GM21529 (cell line): ENCODE measurements at regions not wholly inside any gene's neighbourhood (a gene's known extent, or its start where the extent isn't known, plus 50 kb on each side); places are given as distances from the start of the nearest gene placed in this dataset.
"Not testable (repeated sequence)": the region's sequence is repeated elsewhere in the genome, so short reads cannot be mapped to it uniquely, and the experiment has no call there.

Source experiments
- ATAC-seq: cut with Tn5 transposase; IDR thresholded peaks from one replicate; pipeline ENCODE4 v1.9.1; 2021; ENCODE audit not compliant: unreplicated experiment

DNA sequence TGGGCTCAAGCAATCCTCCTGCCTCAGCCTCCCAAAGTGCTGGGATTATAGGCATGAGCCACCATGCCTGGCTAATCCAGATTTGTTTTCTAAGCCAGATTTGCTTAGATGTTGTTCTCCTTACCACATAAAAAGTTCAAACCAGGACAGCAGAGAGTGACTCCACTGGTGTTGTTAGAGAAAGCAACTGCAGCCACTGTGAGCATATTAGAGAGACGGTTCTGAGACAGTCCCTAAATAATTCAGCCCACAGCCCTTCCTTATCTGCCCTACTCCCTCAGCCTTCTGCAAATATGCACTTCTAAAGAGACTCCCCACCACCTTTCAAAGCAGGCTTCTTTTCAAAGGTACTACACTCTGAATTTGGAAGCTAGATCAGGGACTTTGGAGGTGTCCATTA, 96.1 kb downstream of the DRD1 start:
- no peak for ATAC-seq

DNA sequence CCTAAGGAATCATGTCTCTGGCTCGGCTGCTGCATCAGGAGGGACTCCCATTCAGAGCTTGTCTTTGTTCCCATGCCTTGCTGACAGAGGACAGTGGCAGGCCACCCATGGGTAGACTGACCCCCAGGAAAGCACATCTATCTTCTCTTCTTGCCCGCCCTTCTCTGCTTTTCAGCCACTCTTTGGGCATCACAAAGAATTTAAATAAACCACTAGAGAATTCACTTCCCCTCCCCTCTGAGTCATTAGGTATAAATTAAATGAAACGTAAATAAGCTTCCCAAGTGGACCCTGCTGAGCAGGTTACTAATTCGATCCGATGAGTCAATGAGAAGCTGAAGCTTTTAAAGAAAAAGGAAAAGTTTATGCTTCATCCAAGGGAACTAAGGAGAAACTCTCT, 97.0 kb downstream of the DRD1 start:
- no peak for ATAC-seq

DNA sequence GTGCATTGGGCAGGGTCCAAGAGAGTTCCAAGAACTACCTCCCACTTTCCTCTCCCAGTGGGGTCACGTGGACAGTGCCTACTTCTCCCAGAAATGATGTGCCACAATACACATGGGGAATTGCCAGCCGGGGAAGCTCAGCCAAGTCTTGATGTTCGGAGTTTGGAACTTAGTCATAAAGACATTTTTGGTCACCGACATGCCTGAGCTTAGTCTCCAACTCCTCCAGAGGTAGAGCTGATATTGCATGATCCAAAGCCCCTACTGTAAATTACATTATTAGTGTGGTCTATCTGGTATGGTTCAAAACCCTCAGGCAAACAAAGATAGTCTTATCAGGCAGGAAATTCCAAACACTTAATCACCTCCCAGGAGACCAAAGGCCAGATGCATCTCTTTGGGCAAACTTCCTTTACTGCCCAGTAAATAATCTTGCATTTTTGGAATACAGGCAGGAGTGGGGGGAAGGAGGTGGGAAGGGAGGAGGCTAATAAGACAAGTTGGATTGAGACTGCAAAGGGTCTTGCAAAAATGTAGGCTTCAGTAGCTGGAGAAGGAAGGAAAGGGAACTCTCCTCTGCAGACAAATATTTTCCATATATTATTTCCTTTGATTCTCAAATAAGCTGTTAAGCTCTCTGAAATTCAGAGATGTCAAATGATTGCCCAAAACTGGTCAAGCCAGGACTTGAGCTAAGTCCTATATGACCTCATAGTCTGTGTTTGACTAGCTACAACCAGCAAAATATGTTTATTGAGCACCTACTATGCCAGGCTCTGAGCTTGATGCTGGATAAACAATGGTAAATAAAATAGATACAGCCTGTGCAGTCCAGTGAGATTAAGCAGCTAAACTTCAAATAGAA, 99.4 kb downstream of the DRD1 start:
- no peak for ATAC-seq

DNA sequence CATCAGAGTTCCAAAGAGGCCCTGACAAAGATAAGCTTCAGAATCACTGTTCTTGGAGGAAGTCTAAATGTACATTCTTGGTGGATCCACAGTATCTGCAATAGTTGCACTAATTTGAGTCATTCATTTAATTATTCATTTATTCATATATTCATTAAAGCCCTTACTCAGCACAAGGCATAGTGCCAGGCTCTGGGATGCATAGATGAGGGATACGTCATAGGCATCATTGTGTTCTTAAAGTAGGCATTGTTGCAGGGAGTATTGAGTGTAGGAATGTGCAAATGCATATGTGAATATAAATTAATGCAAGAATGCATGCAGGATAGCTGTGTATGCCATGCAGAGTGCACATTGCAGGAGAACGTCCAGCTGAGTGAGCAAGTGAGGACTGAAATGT, 100.7 kb downstream of the DRD1 start:
- ATAC-seq = no peak

DNA sequence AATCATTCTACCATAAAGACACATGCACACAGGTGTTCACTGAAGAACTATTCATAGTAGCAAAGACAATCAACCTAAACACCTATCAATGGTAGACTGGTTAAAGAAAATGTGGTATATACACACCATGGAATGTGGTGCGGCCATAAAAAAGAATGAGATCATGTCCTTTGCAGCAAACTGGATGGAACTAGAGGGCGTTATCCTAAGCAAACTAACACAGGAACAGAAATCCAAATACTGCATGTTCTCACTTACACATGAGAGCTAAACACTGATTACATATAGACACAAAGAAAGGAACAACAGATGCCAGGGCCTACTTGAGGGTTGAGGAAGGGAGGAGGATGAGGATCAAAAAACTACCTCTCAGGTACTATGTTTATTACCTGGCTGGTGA, 103.8 kb downstream of the DRD1 start:
- ATAC-seq = no peak

DNA sequence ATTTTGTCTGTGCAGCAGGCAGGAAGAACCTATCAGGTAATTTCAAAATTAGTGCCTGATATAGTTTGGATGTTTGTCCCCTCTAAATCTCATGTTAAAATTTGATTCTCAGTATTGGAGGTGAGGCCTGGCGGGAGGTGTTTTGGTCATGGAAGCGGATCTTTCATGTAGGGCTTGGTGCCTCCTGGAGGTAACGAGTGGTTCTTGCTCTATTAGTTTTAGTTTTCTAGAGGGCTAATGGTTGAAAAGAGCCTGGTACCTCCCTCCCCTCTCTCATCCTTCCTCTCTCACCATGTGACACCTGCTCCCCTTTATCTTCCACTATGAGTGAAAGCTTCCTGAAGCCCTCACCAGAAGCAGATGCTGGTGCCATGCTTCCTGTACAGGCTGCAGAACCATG, 106.3 kb downstream of the DRD1 start:
- ATAC-seq = no peak

DNA sequence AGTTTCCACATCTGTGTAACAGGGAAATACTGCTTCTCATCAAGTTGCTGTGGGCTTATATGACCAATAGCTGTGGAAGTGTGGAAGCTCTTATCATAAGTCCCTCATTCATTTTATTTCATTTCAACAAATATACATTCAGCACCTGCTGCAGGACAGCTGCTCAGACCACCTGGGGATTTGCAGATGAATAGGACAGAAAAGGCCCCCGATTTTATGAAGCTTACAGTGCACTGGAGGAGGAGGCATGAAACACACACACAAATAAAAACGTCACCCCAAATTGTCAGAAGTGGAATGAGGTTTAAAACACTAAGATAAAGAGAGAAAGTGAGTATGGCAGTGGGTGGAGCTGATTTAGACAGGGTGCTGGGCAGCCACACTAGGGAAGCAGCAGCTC, 107.2 kb downstream of the DRD1 start:
- no peak for ATAC-seq

DNA sequence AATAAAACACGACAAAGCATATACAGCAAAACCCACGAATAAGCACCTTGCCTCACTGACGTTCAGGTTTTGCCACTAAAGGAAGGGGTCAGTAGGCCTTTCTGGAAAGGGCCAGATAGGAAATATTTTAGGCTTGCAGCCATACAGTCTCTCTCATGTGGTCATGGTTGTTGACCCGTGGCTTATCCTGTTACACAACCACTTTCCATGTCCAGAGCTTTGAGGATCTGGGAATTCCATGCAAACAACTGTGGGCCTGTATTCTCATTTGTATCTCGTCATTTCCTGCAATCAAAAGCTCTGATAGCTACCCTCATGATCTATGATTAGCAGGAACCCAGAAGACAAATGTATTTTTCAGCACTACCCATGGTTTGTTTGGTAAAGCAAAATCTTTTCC, 108.3 kb downstream of the DRD1 start:
- no peak for ATAC-seq

DNA sequence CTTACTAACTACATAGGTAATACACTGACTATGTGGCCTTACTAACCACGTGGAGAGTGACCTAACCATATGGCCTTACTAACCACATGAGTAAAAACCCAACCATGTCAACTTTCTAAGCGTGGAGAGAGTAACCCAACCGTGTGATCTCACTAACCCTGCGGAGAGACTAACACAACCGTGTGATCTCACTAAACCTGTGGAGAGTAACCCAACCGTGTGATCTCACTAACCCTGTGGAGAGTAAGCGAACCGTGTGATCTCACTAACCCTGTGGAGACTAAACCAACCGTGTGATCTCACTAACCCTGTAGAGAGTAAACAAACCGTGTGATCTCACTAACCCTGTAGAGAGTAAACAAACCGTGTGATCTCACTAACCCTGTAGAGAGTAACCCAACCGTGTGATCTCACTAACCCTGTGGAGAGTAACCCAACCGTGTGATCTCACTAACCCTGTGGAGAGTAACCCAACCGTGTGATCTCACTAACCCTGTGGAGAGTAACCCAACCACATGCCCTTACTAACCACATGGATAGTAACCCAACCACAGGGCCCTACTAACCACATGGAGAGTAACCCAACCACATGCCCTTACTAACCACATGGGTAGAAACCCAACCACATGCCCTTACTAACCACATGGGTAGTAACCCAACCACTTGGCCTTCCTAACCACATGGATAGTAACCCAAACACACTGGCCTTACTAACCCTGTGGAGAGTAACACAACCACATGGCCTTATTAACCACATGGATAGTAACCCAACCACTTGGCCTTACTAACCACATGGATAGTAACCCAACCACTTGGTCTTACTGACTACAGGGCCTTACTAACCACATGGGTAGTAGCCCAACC, 112.6 kb downstream of the DRD1 start:
- not testable (repeated sequence) for ATAC-seq

DNA sequence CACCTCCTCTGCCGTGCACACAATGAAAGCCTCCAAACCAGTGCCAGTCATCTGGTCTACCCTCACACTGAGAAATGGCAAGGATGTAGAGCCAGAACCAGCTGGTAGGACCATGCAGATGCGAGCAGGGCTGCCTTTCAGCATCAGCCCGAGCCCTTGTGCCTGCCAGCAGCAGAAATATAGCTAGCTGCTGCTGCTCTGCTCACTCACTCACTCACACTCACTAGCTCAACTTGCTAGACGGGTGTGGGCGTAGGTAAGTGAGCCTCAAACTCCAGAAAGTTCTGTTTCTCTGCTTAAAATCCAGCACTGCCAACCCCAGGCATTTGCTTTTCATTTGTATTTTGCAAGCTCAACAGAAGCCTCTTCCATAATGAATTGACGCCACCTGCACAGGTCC, 114.0 kb downstream of the DRD1 start:
- no peak for ATAC-seq

DNA sequence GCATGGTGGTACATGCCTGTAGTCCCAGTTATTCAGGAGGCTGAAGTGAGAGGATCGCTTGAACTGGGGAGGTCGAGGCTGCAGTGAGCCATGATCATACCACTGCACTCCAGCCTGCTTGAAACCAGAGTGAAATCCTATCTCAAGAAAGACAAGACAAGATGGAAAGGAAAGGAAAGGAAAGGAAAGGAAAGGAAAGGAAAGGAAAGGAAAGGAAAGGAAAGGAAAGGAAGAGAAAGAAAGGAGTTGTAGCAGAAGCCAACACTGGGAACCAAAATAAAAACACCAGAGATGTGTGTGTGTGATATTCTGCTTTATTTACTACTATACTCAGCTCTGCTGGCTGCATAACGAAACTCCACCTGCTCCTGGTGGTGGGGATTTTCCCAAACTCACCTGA, 115.3 kb downstream of the DRD1 start:
- ATAC-seq = no peak

DNA sequence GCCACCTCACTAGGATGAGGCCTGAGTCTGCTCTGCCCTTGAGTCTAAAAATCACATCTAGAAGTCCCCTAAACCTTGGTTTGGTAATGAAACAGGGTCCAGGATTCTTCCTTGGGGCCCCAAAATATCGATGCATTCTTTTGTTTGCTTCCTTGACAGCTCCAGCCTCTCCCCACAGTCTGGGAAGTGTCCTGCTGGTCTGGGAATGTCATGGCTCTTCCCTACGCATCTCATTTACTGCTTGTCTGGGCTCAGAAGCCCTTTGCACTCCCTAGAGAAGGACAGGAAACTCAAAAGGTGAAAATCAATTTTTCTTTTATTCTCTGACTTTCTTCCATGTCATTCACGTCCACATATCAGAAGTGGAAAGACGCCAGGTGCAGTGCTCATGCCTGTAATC, 115.8 kb downstream of the DRD1 start:
- no peak for ATAC-seq

DNA sequence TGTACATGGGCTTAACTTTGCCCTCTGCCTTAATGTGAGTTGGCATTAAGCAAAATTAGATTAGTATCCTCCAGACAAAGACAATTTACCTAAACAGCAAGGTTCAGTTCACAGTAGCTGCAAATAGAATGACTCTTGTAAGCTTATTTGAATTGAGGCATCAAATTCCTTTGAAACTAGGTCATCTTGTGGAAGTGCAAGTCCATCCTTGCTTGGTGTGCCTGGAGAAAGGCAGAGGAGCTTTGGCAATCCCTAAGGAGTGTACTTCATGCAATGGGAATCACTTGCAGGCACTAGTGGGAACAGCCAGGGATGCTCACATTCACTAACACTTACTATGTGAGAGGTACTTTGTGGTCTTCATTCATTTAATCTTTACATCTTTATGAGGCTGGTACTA, 118.3 kb downstream of the DRD1 start:
- no peak for ATAC-seq

DNA sequence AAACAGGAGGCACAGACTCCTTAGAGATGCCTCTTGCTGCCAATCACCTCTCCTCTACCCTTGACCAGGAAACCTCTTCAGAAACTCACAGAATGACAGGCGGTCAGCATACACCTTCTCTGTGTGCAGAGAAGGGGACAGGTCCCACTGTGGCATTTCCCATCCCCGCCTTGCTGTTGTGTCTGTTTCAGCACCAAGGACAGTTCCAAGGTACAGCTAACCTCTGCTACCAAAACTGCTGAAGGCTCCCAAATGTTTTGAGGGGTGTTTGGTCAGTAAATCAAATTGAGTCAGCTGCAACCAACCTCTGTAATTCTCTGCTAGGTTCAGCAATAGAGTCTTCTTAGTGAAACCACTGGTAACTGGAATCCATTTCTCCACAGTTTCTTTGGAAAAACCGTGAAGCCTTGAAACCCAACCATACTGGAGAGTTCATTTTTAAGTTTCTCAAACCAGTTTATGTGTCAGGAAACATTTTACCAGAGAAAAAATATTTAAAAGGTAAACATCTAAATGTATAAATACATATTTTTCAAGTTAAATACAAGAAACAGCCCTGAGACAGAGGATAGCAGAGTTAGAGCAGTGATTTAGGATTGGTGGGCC, 122.0 kb downstream of the DRD1 start:
- no peak for ATAC-seq

DNA sequence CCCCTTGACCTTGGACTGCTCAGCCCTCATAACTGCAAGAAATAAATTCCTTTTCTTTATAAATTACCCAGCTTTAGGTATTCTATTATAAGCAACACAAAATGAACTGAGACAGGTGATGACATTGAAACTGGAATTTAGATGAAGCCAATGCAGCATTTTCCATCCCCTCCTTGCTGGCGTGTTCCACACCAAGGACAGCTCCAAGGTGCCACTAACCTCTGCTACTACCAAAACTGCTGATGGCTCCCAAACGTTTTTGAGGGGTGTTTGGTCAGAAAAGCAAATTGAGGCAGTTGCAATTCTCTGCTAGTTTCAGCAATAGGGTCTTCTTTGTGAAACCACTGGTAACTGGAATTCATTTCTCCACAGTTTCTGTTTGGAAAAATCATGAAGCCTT, 124.8 kb downstream of the DRD1 start:
- no peak for ATAC-seq

DNA sequence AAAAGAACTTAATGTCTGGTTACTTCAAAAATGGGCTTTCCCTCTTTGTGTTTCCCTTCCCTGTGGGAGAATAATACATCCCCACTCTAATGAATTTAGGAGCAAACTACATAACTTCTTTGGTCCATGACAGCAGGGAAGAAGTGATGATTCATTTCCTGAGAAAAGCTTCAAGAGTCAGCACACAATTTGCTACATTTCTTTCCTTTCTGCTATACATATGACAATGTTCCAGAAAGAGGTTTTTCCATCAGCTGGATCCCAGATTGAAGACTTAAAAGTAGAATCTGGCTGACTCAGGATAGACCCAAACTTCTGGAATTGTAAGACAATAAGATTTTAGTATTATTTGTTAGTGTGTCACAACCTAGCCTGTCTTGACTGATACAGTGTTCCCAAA, 126.1 kb downstream of the DRD1 start:
- no peak for ATAC-seq

DNA sequence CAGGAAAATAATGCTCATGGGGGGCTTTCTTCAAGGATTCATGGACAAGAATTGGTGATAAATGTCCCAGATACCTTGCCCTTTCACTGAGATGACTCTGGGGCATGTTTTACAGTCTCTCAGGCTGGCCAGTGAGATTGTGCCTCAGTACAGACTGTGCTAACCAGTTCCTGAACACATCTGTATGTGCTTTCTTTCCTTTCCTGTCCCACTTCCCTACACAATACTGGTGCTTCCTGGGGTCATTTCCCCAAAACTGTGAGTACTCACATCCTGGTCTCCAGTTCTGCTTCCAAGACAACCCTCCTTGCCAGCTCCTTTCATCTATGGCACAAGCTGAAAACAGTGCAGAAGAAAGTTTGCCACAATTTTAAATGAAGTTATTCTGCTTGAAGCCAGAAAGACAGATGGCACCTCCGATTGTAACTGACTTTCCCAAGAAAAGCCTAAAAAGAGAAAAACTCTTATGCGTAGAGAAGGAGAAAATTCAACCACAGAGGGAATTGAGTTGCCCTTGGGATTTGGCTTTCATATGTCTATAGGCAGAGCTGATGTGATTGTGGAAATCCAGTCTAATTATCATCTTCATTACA, 134.7 kb downstream of the DRD1 start:
- no peak for ATAC-seq

DNA sequence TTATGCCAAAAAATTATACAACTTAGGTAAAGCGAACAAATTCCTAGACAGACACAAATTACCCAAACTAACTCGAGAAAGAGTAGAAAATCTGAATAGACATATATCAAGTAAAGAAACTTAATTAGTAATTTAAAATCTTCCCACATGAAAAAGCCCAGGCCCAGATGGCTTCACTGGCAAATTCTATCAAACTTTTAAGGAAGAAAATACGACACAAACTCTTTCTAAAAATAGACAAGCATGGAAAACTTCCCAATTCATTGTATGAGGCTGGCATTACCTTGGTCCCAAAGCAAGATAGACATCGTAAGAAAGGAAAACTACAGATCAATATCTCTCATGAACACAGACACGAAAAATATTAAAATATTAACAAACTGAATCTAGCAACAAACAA, 135.3 kb downstream of the DRD1 start:
- no peak for ATAC-seq

DNA sequence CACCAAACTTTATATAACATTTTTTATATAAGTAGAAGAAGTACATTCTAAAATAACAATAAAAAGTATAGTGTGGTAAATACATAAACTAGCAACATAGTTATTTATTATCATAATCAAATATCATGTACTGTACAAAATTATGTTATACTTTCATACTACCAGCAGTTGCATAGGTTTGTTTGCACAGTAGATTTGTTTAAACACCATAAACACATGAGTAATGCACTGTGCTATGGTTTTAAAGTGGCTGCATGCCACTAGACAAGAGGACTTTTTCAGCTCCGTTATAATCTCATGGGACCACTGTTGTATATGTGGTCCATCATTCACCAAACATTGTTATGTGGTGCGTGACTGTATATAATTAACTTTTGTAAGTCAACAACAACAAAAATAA, 137.6 kb downstream of the DRD1 start:
- no peak for ATAC-seq

DNA sequence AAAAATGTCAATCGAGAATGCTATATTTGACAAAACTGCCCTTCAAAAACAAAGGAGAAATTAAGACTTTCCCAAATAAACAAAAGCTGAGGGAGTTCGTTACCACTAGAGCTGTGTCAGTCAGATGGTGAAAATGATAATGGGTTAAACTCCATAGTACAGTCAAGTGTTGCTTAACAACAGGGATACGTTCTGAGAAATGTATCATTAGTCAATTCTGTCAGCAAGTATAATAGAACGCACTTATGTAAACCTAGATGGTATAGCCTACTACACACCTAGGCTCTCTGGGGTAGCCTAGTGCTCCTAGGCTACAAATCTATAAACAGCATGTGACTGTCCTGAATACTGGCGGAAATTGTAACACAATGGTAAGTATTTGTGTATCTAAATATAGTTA, 138.7 kb downstream of the DRD1 start:
- ATAC-seq = no peak

DNA sequence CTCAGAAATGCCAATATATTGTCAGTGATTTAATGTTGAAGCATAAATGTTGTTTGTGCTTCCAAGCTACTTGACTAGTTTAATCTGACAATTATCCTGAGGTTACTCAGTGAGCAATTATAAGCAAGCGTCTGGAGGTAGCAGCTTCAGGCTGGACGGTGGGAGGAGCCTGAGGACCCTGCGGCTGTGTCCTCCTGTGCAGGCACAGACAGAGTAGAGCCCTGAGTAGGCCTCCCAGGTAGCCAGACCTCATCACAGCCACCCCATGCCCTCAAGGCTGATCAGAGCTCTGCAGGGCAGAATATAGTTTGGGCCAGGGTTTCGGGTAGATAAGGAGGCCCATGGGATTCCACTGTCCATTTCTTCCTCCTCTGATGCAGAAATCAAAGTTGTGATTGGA, 153.6 kb downstream of the DRD1 start:
- ATAC-seq = no peak
